Activated naive CD8-positive, alpha-beta T cell treated with anti-CD3 and anti-CD28 coated beads, Interleukin-2, amount 50 U/mL, for 24 hours (primary cell): ENCODE measurements at regions not wholly inside any gene's neighbourhood (a gene's known extent, or its start where the extent isn't known, plus 50 kb on each side); places are given as distances from the start of the nearest gene placed in this dataset.

Experiments
- ATAC-seq: fragments of 150-1000 bp; cut with Tn5 transposase; one replicate; pipeline ENCODE4 v1.10.0; 2021
- DNase-seq: peaks from one replicate; pipeline ENCODE4 v3.0.0; 2021
- H3K27ac Mint-ChIP-seq: one replicate; pipeline ENCODE4 v1.8.0; 2021; ENCODE audit warnings: mild to moderate bottlenecking, mixed read lengths
- H3K27me3 Mint-ChIP-seq: one replicate; pipeline ENCODE4 v1.8.0; 2021; ENCODE audit warnings: mixed read lengths
- H3K36me3 Mint-ChIP-seq: one replicate; pipeline ENCODE4 v1.8.0; 2021; ENCODE audit warnings: low read depth, mixed read lengths
- H3K4me1 Mint-ChIP-seq: one replicate; pipeline ENCODE4 v1.8.0; 2021; ENCODE audit warnings: mixed read lengths
- H3K4me3 Mint-ChIP-seq: one replicate; pipeline ENCODE4 v1.8.0; 2021; ENCODE audit warnings: mild to moderate bottlenecking, moderate library complexity, mixed read lengths
- H3K9me3 Mint-ChIP-seq: one replicate; pipeline ENCODE4 v1.8.0; 2021; ENCODE audit warnings: mixed read lengths

GRCh38 chr15:29914511-29914926 lies 92.3 kb upstream of the TJP1 start:
- no peak overlapping the region for H3K4me3 Mint-ChIP-seq
- DNase-seq (no peak), ATAC-seq (no peak)
- no peak overlapping the region for H3K27ac Mint-ChIP-seq
- H3K36me3 Mint-ChIP-seq = no peaks in the 10 kb centered on the region
- H3K4me1 Mint-ChIP-seq = no peaks in the 10 kb centered on the region
- H3K27me3 Mint-ChIP-seq = peaks cover 18% of the 10 kb centered on the region
- peaks cover 18% of the 10 kb centered on the region for H3K9me3 Mint-ChIP-seq

DNA sequence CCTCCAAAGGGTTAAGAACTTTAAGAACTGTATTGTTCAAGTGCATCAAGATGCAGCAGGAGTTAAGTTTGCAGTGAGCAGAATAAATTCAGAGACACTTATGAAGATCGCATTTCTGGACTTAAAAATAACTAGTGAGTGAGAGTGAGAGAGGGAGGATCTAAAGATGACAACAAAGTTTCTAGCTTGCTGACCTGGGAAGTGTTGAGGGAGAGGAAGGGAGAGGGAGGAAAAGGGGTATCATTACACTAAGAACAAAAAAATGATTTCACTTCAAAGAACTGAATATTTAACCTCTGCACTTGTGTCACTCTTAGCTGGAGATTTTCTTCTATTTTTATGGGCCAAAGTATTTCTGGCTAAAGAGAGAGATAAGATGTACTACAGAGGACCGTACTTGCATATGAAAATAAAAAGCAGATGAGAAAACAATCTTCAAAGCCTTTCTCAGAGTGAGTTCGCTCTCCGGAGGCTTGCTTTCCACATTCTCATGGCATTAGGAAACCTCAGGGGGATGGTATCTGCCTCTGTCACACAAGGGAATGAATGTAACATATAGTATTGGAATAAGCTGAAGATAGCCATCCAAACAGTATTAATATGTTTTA lies 91.4 kb upstream of the TJP1 start:
- peaks cover 18% of the 10 kb centered on the region for H3K9me3 Mint-ChIP-seq
- peaks cover 16% of the 10 kb centered on the region for H3K27me3 Mint-ChIP-seq
- H3K27ac Mint-ChIP-seq = no peak overlapping the region
- no peak overlapping the region for H3K4me3 Mint-ChIP-seq
- H3K36me3 Mint-ChIP-seq = no peaks in the 10 kb centered on the region
- DNase-seq (no peak), ATAC-seq (no peak)
- no peaks in the 10 kb centered on the region for H3K4me1 Mint-ChIP-seq

DNA sequence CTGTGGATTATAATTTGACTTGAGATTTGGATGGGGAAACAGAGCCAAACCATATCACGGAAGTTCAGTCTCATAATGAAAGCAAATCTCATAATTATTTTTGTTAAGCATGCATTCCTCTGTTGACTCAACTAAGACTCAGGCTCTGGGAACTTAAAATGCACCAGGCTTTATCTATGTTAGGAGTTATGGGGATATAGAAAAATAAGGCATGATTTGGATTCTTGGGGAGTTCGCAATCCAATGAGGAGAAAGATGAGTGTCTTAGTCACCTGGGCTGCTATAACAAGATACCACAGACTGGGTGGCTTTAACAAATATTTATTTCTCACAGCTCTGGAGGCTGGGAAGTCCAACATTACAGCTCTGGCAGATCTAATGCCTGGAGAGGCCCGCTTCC lies 89.4 kb upstream of the TJP1 start:
- peaks cover 10% of the 10 kb centered on the region for H3K27me3 Mint-ChIP-seq
- no peaks in the 10 kb centered on the region for H3K36me3 Mint-ChIP-seq
- no peak for ATAC-seq
- H3K4me1 Mint-ChIP-seq = no peaks in the 10 kb centered on the region
- no peak overlapping the region for H3K4me3 Mint-ChIP-seq
- H3K9me3 Mint-ChIP-seq = peaks cover 18% of the 10 kb centered on the region
- H3K27ac Mint-ChIP-seq = no peak overlapping the region
- DNase-seq = no peak

GRCh38 chr15:29910068-29910467 lies 87.8 kb upstream of the TJP1 start:
- no peaks in the 10 kb centered on the region for H3K4me1 Mint-ChIP-seq
- ATAC-seq (no peak), DNase-seq (no peak)
- H3K27ac Mint-ChIP-seq = no peak overlapping the region
- peaks cover 7% of the 10 kb centered on the region for H3K27me3 Mint-ChIP-seq
- no peak overlapping the region for H3K4me3 Mint-ChIP-seq
- no peaks in the 10 kb centered on the region for H3K36me3 Mint-ChIP-seq
- peaks cover 18% of the 10 kb centered on the region for H3K9me3 Mint-ChIP-seq

DNA sequence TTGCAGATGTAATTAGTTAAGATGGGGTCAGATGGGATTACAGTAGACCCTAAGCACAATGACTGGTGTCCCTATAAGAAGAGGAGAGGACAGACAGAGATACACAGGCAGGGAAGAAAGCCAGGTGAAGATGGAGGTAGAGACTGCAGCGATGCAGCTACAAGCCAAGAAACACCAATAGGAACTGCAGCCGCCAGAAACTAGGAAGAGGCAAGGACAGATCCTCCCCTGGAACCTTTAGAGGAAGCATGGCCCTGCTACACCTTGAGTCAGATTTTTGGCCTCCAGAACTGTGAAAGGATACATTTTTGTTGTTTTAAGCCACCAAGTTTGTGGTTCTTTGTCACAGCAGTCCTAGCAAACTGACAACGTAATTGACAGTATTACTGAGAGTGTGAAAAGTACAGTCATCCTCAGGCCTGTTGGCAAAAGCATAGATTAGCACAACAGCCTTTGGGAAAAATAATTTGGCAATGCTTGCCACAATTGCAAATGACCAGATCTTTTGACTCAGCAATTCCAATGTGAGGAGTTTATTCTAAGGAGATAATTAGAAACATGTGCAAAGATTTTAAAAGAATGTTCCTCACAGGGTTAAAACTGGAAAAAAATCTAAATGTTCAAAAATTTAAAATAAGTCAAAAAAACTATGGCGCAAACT lies 82.6 kb upstream of the TJP1 start:
- H3K36me3 Mint-ChIP-seq = no peaks in the 10 kb centered on the region
- no peaks in the 10 kb centered on the region for H3K4me1 Mint-ChIP-seq
- peaks cover 1% of the 10 kb centered on the region for H3K9me3 Mint-ChIP-seq
- ATAC-seq = no peak
- peaks cover 8% of the 10 kb centered on the region for H3K27me3 Mint-ChIP-seq
- no peak overlapping the region for H3K4me3 Mint-ChIP-seq
- DNase-seq = no peak
- H3K27ac Mint-ChIP-seq = no peak overlapping the region

DNA sequence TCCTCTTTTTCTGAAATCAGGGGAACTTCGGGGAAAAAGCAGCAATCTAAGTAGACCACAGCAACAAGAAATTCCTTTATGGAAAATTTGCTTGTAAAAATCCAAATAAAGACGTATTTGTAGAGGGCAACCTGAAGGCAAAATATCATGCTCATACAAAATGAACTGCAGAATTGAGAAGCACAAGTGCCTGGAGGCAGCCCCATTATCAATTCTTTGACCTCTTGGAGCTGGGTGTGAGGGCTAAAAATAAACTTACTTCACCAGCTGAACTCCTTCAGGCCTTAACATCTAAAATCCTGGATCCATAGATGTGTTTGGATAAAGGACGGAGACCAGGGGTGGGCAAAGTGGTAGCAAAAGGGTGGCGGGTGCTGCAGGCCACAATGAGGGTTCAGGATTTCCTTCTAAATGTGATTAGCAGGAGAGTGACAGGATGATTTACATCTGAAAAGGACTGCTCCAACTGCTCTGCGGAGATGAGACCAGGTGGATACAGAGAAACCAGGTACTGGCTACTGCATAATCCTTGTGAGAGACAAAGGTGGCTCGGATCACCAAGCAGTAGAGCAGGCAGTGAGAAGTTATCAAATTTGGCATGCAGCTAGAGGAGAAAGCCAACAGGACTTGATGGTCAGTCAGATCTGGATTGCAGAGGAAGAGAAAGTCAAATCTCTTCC lies 81.7 kb upstream of the TJP1 start:
- ATAC-seq (no peak), DNase-seq (no peak)
- Mint-ChIP-seq H3K9me3 (no peaks in the 10 kb centered on the region), H3K4me1 (no peaks in the 10 kb centered on the region), H3K4me3 (no peak overlapping the region), H3K27me3 (peaks cover 9% of the 10 kb centered on the region), H3K36me3 (no peaks in the 10 kb centered on the region), H3K27ac (no peak overlapping the region)

DNA sequence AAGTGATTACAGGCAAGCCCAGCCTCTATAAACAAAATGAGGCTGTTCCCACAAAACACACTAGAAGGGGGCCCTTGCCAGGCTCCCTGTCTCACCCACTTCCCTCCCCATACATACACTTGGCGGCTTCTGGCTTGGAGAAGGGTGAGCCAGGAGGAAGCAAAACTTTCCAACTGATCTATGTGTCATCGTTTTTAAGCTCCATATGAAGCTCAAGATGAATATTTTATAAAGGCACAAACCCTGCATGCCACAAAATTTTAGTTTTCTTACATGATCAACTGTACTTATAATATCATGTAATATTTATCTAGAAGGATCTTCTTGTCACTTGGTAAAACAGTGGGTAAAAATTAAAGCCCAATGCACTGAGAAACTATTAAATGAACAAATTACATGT lies 80.8 kb upstream of the TJP1 start:
- Mint-ChIP-seq H3K9me3 (peaks cover 3% of the 10 kb centered on the region), H3K4me3 (no peak overlapping the region), H3K27ac (no peak overlapping the region), H3K4me1 (no peaks in the 10 kb centered on the region), H3K36me3 (no peaks in the 10 kb centered on the region), H3K27me3 (peaks cover 6% of the 10 kb centered on the region)
- no peak for DNase-seq
- ATAC-seq = no peak

- Mint-ChIP-seq H3K4me1 (no peaks in the 10 kb centered on the region), H3K27ac (no peak overlapping the region), H3K27me3 (peaks cover 6% of the 10 kb centered on the region), H3K4me3 (no peak overlapping the region), H3K9me3 (peaks cover 11% of the 10 kb centered on the region), H3K36me3 (no peaks in the 10 kb centered on the region)
- ATAC-seq (no peak), DNase-seq (no peak)
These were observed 78.2 kb upstream of the TJP1 start for GRCh38 chr15:29900237-29901189.

GRCh38 chr15:29896062-29896461 lies 73.8 kb upstream of the TJP1 start:
- Mint-ChIP-seq H3K4me1 (no peaks in the 10 kb centered on the region), H3K27ac (no peak overlapping the region), H3K36me3 (no peaks in the 10 kb centered on the region), H3K9me3 (peaks cover 15% of the 10 kb centered on the region), H3K27me3 (peaks cover 8% of the 10 kb centered on the region), H3K4me3 (no peak overlapping the region)
- no peak for ATAC-seq
- DNase-seq = no peak

GRCh38 chr15:29891096-29891457 lies 68.8 kb upstream of the TJP1 start:
- Mint-ChIP-seq H3K27ac (no peak overlapping the region), H3K36me3 (no peaks in the 10 kb centered on the region), H3K4me1 (no peaks in the 10 kb centered on the region), H3K9me3 (peaks cover 5% of the 10 kb centered on the region), H3K27me3 (peaks cover 15% of the 10 kb centered on the region), H3K4me3 (no peak overlapping the region)
- DNase-seq (no peak), ATAC-seq (no peak)

GRCh38 chr15:29890336-29891095 lies 68.2 kb upstream of the TJP1 start:
- Mint-ChIP-seq H3K9me3 (peaks cover 4% of the 10 kb centered on the region), H3K4me3 (no peak overlapping the region), H3K36me3 (no peaks in the 10 kb centered on the region), H3K27me3 (peaks cover 19% of the 10 kb centered on the region), H3K27ac (no peak overlapping the region), H3K4me1 (no peaks in the 10 kb centered on the region)
- DNase-seq (no peak), ATAC-seq (no peak)

- Mint-ChIP-seq H3K36me3 (no peaks in the 10 kb centered on the region), H3K4me3 (no peak overlapping the region), H3K4me1 (no peaks in the 10 kb centered on the region), H3K9me3 (no peaks in the 10 kb centered on the region), H3K27me3 (peaks cover 19% of the 10 kb centered on the region), H3K27ac (no peak overlapping the region)
- ATAC-seq = no peak
- no peak for DNase-seq
These were observed 67.5 kb upstream of the TJP1 start for GRCh38 chr15:29889542-29890329.

GRCh38 chr15:29888646-29889045 lies 66.4 kb upstream of the TJP1 start:
- no peak for DNase-seq
- H3K4me1 Mint-ChIP-seq = no peaks in the 10 kb centered on the region
- ATAC-seq = no peak
- no peak overlapping the region for H3K4me3 Mint-ChIP-seq
- H3K27me3 Mint-ChIP-seq = peaks cover 21% of the 10 kb centered on the region
- H3K36me3 Mint-ChIP-seq = no peaks in the 10 kb centered on the region
- no peaks in the 10 kb centered on the region for H3K9me3 Mint-ChIP-seq
- H3K27ac Mint-ChIP-seq = no peak overlapping the region
